Epidermal melanocyte (primary cell): ENCODE measurements at regions not wholly inside any gene's neighbourhood (a gene's known extent, or its start where the extent isn't known, plus 50 kb on each side); places are given as distances from the start of the nearest gene placed in this dataset.

Experiments
- DNase-seq: peaks from one replicate; pipeline ENCODE4 v3.0.0; 2011; ENCODE audit warnings: low spot score; ENCODE audit not compliant: insufficient read length

DNA sequence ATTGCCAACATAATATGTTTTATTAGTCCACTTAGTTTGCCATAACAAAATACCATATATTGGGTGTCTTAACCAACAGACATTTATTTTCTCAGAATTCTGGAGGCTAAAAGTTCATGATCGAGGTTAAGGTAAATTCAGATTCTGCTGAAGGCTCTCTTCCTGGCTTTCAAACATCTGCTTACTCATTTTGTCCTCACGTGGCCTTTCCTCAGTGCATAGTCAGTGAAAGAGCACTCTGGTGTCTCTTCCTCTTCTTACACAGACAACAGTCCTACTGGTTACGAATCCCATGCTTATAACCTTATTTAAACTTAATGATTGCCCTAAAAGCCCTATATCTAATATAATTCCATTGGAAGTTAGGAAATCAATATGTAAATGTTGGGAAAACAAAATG lies 479.7 kb downstream of the FSCB start:
- no peak for DNase-seq

DNA sequence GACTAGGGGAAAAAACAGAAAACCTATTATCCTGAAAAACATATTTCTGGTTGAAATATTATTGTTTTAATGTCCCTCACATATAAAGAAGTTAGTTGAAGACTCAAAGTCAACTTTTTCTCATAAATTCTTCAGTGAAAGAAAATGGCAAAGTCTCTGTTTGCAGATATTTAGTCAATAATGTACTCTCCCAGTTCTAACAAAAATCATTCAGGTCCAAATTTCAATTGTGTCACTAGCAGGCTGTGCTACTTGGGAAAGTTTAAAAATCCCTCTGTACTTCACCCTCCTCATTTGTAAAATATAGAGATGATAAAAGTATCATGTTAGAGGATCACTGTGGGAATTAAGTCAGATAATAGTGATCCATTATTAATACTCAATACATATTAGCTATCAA lies 496.5 kb downstream of the FSCB start:
- no peak for DNase-seq

DNA sequence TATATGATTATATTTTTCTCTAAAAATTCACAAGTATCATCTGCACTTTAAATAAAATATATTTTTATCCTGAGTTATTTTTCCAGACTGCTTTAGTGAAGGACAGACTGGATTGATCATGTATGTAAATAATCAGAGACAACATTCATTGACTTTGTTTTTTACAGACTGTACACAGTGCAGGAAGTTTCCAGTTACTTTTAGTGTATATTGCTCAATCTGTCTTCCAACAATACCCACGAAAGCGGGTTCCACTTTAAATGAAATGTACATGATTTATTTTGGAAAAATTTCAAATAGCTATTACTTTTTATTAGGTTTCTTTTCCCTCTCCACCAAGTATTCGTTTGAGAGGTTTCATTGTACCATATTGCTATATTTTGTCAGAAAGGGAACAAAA lies 497.0 kb downstream of the FSCB start:
- DNase-seq, result no peak

DNA sequence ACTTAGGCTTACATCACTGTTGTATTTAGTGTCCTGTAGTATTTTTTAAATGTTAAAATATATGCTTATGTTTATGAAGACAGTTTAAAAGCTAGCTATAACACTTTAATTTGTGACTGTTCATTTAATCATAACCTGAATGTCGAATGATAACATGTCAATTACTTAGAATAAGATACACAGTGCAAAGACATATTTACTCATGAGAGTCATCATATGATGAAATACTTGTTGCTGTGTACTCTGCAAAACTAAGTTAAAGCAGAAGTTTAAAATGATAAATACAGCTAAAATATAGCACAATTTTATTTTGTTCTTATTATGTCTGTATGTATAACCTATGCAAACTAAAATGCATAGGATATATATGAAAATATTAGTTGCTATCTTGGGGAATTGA lies 497.4 kb downstream of the FSCB start:
- no peak for DNase-seq

DNA sequence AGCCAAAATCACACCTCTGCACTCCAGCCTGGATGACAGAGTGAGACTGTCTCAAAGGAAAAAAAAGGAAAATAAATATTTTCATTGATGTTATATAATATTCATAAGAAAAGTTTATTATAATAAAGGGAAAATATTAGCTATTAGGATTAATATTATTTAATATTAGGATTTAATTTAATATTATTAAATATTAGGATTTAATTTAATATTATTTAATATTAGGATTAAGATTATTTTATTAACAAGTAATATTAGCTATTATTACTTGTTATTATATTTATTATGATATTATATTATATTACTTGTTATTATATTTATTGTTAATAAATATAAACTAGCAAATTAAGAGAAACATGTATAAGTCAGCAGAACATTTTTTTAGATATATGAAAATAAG lies 518.1 kb downstream of the FSCB start:
- no peak for DNase-seq

DNA sequence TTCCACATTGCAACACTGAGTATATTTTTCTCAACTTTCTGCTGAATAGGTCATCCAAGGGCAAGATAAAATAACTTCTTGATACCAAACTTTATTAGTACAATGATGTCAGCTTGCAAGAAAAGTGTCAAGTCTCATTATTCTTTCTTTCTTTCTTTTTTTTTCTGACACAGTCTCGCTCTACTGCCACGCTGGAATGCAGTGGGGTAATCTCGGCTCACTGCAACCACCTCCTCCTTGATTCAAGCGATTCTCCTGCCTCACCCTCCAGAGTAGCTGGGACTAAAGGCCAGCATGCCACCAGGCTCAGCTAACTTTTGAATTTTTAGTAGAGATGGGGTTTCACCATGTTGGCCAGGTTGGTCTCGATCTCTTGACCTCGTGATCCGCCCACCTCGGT lies 523.4 kb downstream of the FSCB start:
- no peak for DNase-seq

DNA sequence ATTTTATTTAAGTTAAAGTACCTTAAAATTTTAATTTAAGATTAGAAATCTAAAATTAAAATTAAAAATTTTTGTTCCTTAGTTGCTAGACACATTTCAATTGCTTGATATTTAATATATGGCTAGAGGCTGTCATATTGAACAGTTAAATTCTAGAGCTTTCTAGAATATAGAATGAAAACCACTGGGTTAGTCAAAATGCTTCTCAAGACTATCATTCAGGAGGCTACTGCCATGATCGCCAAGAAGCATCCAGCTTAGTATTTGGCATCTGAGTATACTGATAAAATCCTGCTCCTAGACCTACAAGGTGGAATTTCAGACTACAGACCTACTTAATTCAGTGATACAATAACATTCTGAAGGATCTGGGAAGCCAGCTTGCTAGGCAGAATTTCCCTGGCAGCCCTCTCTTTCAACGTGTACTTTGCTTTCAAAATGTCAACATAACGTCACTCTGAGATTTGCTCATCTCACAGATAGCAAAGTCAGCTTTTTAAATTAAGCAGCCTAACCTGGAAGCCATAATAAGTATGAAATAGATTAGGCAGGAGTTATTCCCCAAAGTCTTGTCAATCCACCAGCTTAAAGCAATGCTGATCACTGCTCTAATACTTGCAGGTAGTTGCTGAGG lies 525.8 kb downstream of the FSCB start:
- no peak for DNase-seq

DNA sequence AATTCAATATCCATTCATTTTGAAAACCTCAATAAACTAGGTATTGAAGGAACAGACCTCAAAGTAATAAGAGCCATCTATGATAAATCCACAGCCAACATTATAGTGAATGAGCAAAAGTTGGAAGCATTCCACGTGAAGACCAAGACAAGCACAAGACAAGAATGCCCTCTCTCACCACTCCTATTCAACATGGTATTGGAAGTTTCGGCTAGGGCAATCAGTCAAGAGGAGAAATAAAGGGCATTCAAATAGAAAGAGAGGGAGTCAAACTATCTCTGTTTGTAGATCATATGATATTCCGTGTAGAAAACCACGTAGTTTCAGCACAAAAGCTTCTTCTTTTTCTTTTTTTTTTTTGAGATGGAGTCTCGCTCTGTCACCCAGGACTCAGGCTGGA lies 550.3 kb downstream of the FSCB start:
- DNase-seq, result no peak

DNA sequence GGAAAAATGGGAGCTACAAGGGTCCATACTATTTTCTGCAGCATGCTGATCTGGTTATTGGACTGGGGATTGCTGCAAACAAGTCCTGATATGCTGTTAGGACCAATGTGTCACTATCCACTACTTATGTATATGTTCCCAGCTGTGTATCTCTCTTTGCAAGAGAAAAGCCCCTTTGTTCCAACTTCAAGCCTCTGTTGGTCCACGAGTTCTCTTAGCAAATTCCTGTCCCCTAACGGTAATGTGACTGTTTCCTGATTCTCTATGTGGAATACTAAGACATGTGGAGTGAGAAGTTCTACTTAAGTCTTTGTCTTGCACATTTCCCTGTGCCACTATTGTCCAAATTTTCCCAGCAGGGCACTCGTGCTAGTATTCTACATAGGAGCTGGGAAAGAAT lies 557.7 kb downstream of the FSCB start:
- DNase-seq, result no peak

DNA sequence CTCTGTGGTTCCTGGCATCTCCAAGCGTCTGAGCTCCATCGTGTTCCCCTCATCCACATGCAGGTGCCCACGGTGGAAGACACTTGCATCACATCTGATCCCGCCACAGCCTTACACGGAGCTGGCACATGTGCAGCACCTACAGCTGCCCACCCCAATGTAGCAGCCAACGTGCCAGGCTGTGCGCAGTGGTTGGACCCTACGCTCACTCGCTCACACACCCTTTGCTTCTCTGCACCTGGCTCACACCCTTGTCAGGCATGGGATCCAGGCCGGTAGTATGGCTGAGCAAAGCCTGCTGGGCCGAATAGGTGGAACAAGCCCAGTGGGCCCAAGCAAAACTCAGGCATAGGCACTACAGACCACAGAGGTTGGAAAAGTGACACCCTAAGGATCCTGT lies 567.2 kb downstream of the FSCB start:
- no peak for DNase-seq

DNA sequence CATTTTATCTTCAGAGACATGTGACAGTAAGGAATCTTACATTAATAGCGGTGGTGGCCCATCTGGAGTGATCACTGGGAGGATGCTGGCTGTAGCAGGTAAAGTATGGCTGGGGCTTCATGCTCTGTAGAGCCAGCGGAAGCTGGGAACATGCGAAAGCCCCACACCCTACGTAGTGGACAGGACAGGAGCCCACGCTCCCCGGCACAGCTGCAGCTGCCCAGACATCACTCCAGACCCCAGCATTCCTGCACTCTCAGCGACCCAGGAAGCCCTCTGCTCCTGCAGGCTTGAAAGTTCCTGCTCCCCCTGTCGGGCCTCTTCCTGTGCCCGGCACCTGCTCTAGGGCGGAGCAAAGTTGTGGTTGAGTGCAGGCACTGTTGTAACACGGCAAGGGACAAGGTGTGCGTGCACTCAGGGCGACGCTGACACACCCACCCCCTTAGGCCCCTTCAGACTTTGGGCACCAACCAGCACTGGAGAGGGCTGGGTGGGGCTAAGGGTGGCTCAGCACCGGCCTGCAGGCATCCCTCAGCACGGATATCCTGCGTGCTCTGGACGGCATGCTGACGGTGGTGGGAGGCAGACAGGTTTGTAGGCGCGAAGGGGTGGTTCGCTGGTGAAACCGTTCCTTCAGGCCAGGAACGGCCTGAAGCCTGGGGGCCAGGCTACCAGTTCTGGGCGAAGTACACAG lies 568.3 kb downstream of the FSCB start:
- no peak for DNase-seq

DNA sequence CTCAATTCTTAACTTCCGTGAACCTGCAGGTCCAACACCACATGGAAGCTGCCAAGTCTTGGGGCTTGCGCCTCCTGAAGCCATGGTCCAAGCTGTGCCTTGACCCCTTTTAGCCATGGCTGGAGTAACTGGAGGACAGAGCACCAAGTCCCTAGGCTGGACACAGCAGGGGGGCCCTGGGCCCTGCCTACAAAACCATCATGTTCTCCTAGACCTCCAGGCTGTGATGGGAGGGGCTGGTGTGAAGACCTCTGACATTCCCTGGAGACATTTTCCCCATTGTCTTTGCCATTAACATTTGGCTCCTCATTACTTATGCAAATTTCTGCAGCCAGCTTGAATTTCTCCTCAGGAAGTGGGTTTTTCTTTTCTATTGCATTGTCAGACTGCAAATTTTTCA lies 570.1 kb downstream of the FSCB start:
- DNase-seq, result no peak

DNA sequence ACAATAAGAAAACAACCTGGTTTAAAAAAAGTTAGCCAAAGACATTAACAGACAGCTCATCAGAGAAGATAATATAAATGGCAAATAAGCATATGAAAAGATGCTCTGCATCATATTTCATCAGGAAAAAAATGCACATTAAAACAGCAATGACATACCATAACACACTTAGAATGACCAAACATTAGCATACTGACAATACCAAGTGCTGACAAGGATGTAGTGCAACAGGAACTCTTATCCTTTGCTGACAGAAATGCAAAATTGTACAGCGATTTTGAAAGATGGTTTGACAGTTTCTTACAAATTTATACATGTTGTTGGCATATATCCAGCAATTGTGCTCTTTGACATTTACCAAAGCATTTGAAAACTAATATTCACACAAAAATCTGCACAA lies 573.0 kb downstream of the FSCB start:
- no peak for DNase-seq

DNA sequence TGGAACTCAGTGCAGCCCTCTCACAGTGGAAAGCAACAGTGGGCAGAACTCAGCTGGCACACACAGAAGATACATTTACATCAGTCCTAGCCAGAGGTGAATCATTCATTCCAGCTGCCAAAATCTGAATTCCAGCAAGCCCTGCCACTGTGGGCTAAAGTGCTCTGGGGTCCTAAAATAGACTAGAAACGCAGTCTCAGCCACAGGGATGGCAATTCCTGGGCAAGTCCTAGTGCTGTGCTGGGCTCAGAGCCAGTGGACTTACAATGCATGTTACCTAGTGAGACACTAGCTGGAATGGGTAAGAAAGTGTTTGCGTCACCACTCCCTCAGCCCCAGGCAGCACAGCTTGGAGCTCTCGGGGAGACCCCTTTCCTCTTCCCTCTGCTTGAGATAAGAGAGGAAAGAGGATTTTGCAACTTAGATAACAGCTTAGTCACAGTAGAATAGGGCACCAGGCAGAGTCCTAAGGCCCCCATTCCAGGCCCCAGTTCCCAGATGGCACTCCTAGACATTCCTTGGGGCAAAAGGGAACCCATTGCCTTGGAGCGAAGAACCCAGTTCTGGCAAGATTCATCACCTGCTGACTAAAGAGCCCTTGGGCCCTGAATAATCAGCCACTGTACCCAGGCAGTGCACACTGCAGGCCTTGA lies 592.9 kb downstream of the FSCB start:
- DNase-seq, result no peak

DNA sequence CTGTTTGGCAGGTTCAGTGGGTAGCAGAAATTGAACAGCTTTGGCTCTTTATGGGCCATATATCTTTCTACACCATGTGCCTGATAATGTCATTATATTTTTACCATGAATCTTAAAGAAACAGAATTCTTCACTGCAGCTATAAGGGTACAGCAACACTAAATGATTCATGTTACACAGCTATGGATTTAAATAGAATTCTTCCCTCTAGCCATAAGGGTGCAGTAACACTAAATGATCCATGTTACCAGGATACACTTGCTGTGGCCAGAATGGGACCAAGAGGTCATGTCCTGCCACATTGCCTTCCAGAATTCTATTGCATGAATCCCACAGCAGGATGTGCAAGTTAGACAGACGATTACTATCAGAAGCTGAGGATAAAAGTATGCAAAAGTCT lies 603.9 kb downstream of the FSCB start:
- no peak for DNase-seq

DNA sequence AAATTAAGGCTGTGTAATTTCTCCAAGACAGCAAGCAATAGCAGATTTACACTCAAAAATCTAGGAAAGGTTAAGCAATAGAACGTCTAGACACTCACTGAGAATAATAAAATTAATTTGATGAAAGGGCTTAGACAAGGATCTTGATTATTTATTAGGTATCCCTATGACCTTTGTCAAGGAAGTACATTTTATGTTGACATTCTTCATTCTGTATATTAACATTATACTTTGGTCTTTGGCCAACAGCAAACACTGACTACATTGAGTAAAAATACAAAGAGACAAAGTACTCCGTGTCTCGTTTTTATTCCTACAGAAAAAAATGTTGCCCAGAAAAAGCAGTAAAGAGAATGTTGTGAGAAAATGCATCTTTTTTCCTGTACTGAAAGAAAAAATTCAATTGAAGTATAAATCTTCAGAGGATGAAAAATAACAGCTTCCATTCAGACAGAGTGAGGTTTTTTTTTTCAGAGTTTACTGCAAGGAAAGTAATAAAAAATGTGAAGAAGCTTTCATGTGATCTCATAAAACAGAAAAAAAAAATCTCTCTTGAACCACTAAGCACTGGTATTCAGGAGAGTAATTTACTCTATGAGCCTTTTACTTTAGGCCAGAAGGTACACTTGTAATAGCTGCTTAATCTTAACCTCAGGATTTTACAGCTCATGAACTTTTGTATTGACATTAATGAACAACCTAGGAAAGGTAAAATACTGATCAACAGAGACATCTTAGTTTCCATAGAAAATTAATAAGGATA lies 605.0 kb downstream of the FSCB start:
- DNase-seq, result no peak

DNA sequence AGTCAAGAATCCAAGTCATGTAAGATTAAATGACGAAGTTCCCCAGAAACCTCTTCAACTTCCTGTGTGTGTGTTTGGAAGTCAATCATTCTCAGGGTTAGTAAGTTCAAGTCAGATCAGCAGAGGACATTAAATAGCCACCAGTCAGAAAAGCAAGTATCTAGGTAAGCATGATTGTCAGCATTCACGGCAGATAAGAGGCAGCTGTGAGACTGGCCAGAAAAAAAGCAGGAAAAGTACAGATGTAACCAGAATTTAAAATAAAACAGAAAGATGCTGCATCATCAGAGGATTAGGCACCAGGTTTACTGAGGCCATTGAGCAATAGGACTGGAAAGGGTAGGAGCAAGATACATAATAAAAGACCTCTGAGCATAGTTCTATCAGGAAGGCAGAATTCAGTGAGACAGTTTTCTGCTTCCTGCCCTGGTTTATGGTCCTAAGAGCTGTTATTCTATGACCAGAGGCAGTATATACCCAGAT lies 606.9 kb downstream of the FSCB start:
- no peak for DNase-seq

DNA sequence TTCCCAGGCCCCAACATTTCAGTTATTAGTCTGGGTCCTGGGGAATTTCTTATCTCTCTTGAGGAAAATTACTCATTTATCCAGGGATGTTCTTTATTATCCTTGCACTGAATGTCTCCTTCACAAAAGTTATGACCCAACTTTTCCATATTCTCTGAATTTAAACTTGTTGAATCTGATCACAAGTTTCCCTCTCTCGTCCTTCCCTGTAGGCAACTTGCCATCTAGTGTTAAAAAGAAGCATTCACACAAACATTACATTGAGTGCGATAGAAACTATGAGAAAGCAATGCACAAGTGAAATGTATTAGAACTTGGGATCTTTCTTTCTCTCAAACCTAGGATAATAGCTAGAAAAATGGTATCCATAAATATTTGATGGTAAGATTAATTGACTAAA lies 608.4 kb downstream of the FSCB start:
- no peak for DNase-seq

DNA sequence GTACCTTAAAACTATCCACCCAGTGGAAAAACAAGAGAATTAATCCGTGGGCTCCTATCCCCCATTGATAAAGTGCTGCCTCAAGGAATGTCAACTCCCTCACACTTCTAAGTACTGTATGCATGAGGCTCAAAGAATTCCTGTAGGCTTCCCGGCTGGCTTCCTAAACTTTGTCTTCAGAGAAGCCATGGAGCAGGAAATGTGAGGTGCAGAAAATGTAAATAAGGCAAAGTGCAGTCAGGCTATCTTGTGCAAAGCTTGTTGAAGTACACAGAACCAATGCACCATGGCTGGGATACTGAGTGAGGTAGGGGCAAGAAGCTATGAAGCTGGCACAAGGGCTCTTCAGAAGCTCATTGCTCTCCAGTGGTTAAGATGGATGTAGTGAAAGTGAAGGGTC lies 611.0 kb downstream of the FSCB start:
- no peak for DNase-seq

DNA sequence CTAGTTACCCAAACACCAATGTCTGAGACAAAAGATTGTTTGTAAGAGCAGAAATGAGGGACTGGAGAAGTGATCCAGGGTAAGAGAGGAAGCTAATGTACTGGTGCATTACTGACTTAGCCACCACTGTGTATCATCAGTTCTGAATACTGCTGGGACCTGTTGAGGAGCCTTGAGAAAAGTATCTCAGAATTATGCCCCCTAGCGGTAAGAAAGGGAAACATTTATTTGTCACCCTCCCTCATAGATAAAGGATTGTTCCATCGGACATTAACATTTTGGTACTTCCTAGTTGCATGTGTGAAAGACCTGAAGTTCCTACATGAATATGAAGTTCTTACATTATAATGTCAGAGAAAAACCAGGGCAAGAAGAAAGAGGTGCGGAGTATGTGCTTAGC lies 612.5 kb downstream of the FSCB start:
- DNase-seq, result no peak

DNA sequence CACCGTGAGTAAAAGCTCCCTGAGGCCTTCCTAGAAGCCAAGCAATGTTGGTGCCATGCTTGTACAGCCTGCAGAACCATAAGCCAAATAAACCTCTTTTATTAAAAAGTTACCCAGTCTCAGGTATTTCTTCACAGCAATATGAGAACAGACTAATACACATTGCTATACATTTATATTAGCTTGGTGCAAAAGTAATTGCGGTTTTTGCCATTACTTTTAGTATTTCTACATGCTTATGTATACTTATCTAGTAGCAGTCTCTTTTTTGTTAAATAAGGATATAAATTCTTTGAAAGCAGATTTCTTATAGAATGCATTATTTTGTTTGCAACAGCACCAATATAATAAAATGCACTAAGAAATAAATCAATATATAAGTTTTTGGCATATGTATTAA lies 619.6 kb downstream of the FSCB start:
- DNase-seq, result no peak

DNA sequence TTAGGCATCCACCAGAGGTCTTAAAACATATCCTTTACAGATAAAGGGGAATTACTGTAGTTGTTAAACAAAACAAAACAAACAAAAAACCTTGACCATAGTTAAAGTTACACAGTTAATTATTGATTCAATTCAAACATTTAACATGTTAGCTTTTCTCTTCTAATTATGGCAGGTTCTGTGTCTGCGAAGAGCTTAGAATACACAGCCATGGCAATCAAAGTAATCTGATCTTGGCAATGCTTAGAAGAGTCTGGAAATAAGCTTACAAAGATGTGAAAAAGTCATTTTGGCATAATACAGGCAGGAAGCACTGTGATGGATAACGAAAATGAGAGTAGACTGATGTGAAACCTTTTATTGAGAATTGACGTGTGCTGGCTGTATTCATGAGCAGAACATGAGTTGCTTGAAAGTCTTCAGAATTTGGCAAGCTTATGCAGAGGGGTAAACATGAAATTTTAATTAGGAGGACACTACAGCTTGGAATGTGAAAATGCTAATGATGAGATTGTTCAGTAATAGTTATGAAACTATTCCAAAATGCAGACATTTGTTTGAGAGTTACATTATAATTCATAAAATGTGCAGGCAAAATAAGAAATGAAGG lies 629.6 kb downstream of the FSCB start:
- no peak for DNase-seq
